GM19023 (cell line): ENCODE measurements at regions not wholly inside any gene's neighbourhood (a gene's known extent, or its start where the extent isn't known, plus 50 kb on each side); places are given as distances from the start of the nearest gene placed in this dataset.

Source experiments
- ATAC-seq: cut with Tn5 transposase; IDR thresholded peaks from one replicate; pipeline ENCODE4 v1.9.1; 2021; ENCODE audit warnings: mild to moderate bottlenecking, moderate library complexity; ENCODE audit not compliant: unreplicated experiment

GRCh38 chr14:54172562-54172961, 215.9 kb upstream of the BMP4 start:
- no peak for ATAC-seq

GRCh38 chr14:54173802-54174201, 217.2 kb upstream of the BMP4 start:
- ATAC-seq = no peak

DNA sequence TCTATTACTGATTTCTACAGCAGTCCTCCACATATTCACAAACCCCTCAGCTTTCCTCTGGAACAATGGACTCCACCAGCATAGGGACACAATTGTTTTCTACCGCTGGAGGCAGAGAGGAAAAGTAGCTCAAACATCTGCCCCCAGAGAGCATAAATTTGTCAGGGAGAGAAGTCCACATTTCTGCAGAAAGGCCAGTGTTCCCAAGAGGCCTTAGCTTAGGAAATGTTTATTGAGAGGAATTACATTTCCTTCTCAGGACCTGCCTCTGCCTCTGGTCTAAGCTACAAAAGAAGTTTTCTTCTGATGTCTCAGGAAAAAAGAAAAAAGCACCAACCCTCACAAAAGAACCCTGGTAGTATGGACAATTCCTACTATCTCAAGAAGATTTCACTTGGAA, 217.8 kb upstream of the BMP4 start:
- no peak for ATAC-seq

GRCh38 chr14:54175298-54175942, 218.8 kb upstream of the BMP4 start:
- ATAC-seq = no peak

DNA sequence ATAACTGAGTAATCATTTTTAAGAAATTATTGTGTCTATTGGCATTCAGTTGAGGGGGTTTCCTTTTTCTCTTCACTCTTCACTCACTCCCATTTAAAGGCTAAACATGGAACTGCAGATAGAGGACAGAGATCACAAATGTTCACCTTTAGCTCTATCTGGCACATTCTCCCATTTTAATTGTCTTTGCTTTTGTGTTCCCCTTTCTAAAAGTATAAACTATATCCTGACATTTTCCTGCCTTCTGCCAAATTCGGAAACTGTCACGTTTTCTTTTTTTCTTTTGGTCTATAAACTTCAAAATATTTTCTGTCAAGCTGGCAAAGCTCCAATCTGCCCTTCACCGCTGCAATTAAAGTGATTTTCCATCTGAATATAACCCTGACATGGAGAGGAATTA, 219.8 kb upstream of the CDKN3 start:
- no peak for ATAC-seq

DNA sequence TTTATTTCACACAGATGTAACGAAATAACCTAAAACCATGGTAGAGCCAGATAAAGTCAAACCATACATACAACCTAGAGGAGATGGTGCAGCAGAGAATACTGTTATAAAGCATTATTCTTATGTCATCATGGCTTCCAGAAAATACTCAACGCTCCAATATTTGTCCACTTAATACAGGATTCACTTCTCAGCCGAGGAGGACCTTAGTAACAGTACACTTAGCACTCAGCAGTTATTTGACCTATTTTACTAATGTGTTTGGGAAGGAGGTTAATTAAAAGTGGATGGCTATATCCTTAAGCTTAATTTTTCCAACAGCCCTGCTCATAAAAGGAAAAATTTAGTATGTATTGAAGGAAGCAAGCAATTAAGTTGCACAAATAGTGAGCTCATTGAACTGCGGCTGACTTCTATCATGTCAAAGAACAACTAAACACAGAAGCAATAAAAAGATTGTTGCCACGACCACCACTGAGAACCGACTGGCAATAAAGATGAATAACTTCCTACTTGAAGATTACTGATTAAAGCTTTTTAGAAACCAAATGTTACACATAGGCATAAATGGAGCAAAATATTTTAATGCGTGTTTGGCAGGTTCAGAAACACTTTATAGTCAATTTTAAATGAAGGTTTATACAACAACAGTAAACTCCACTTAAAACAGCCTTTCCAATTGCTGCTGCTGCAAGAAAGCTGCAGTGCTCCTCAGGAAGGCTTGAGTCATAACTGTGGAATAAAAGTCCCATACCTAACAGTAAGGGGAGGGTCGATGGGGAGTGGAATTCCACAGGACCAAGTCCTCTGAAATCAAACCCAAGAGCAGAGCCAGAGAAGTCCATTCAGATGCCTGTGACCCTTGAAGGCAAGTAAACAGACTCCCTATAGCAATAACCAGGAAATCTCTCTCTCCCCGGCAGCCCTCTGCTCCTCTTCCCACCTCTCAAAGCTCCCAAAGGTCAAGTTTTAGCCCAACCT, 218.9 kb upstream of the CDKN3 start:
- no peak for ATAC-seq

GRCh38 chr14:54182419-54183045, 214.3 kb upstream of the CDKN3 start:
- no peak for ATAC-seq

DNA sequence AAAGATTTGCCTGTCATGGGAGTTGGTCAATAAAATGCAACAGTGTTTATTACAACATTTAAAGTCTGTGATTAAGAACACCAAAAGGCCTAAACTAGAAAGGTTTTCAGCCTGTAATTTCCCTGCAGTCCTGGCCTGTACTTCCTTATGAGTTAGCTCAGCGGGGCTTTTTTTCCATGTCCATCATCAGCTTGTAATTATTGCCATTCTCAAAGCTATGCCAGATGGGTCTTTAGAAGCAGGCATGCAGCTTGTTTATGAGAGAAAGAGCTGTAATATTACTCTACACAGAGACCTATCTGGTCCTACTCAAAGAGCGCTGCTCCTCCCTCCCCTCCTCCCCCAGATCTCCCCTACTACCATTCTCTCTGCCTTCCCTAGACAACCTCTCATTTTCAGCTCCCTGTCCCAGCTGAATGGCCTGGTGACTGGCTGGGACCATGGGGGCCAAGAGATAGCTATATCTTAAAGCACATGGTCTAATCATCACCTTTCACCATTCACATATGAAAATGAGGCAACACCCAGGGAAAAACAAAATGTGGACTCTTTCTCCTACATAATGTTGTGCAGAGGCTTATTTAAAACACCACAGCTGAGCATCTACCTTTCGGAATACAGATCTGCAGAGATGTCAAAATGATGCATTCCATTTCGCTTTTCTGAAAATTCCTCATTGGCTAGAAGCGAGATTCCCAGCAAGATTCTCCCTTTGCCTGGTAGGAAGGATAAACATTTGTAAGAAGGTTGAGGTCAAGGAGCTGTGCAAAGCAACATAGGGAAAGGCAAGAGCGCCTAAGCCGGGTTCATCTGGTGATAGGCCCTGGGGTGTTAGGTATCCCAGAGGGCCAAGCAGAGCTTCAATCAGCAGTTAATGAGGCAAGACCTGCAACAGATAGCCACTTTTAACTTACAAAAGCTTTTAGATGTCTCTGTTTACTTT, 209.7 kb upstream of the CDKN3 start:
- no peak for ATAC-seq

GRCh38 chr14:54188064-54188666, 208.6 kb upstream of the CDKN3 start:
- no peak for ATAC-seq

DNA sequence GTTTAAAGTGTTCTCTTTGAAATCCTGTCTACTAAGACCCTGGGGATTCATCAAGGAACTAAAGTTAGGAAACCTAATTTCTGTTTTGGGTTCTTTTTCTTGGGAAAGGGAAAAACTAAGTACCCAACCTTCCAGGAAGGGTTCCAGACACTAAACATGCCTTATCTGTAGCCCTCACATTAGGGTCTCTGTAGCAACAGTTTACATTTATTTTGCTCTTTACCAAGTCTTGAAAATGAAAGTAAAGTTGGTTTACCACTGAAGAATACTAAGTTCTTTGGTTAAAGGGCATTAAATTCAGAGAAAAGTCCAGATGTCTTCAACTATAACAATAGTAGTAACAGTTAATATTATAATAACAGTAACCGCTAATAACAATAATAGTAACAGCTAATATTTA, 207.5 kb upstream of the CDKN3 start:
- ATAC-seq = no peak

- no peak for ATAC-seq
Measured at GRCh38 chr14:54189748-54190354, 207.0 kb upstream of the CDKN3 start.

DNA sequence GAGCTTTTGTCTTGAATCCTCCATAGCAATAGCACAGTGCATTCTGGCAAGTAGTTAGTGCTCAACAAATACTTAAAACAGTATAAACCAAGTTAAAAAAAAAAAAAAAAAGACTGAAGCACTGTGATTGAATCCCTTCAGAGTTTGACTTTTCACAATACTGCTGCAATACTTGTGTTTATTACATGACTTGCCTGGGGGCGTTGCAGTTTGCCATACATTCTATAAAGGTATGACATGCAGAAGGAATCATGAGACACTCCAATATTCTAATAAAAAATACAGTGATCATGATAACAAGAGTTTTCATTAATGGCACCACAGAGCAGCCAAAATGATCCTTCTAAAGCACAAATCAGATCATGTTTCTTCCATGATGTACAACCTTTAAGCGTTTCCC, 205.0 kb upstream of the CDKN3 start:
- ATAC-seq = no peak

- ATAC-seq = no peak
Measured at GRCh38 chr14:54192610-54193009, 204.2 kb upstream of the CDKN3 start.

DNA sequence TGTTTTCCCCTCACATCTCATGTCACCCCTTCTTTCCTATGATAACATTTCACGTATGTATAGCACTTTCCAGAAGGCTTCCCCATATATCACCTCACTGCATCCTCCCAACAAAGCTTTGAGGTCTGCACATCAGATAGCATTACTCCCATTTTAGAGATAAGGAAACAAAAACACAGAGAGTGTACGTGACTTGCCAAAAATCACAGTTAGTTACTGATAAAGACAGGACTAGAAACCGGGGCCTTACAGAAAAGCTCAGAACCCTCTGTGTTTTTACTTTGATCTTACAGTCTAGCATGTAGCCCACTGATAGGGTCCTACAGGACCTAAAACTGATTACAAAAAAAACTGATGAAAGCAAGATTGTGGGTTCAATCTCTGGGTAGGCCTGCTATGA, 202.9 kb upstream of the CDKN3 start:
- ATAC-seq = no peak

- ATAC-seq = no peak
Measured at GRCh38 chr14:54194501-54194900, 202.3 kb upstream of the CDKN3 start.

DNA sequence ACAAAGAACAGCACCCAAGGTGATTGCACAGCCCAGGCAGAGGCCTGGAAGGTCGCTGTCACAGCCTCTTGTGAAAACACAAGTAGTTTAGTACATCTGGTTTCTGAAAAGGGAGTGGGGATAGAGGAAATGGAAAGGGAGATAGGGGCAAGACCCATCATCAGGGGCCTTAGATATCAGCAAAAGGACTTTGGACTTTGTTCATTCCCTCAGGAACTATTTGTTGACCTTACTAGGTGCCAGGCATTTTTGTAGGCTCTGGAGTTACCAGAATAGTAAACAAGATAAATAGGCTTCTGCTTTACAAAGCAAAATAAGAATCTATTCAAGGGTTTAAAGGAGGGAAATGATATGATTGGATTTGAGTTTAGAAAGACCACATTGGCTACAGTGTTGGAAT, 199.4 kb upstream of the CDKN3 start:
- no peak for ATAC-seq

DNA sequence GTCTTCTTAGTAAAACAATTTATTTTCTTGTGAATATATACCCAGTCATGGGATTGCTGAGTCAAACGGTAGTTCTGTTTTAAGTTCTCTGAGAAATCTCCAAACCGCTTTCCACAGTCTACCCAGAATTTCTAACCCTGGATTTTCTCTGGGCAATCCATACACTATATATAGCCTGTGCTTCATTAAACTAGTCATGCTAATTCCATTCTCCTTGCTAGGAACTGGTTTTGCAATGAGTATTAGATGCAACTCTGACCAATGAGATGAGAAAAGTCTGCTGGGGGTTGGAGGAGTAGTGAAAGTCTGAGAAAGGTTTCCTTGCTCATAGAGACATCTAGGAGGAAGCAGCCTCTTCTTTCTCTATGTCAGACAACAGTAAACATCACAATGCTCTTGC, 196.1 kb upstream of the CDKN3 start:
- ATAC-seq = no peak

DNA sequence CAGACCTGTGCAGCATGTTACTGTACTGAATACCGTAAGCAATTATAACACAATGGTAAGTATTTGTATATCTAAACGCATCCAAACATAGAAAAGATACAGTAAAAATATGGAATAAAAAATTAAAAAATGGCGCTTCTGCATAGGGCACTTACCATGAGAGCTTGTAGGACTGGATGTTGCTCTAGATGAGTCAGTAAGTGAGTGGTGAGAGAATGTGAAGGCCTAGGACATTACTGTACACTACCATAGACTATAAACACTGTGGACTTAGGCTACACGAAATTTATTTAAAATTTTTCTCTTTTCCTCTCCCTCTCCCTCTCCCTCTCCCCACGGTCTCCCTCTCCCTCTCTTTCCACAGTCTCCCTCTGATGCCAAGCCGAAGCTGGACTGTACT, 194.5 kb upstream of the CDKN3 start:
- ATAC-seq = no peak

GRCh38 chr14:54206516-54206915, 190.3 kb upstream of the CDKN3 start:
- ATAC-seq = no peak

- ATAC-seq = no peak
Measured at GRCh38 chr14:54207075-54207474, 189.7 kb upstream of the CDKN3 start.
